HG02852 (cell line): ENCODE measurements at regions not wholly inside any gene's neighbourhood (a gene's known extent, or its start where the extent isn't known, plus 50 kb on each side); places are given as distances from the start of the nearest gene placed in this dataset.

Experiments
- ATAC-seq: cut with Tn5 transposase; IDR thresholded peaks from one replicate; pipeline ENCODE4 v1.9.1; 2021; ENCODE audit warnings: mild to moderate bottlenecking, moderate library complexity; ENCODE audit not compliant: unreplicated experiment

- ATAC-seq, result no peak
Observed at GRCh38 chr9:12462861-12463260, 230.3 kb upstream of the TYRP1 start.

GRCh38 chr9:12463641-12464040, 229.5 kb upstream of the TYRP1 start:
- ATAC-seq, result no peak

GRCh38 chr9:12464400-12464799, 228.8 kb upstream of the TYRP1 start:
- ATAC-seq, result no peak

GRCh38 chr9:12464910-12465512, 228.2 kb upstream of the TYRP1 start:
- no peak for ATAC-seq

- no peak for ATAC-seq
Observed at GRCh38 chr9:12469084-12469483, 224.1 kb upstream of the TYRP1 start.

- ATAC-seq, result no peak
Observed at GRCh38 chr9:12494411-12494810, 198.8 kb upstream of the TYRP1 start.

GRCh38 chr9:12497790-12498189, 195.4 kb upstream of the TYRP1 start:
- no peak for ATAC-seq

GRCh38 chr9:12502520-12502919, 190.7 kb upstream of the TYRP1 start:
- ATAC-seq, result no peak

- no peak for ATAC-seq
Observed at GRCh38 chr9:12503606-12504122, 189.5 kb upstream of the TYRP1 start.

GRCh38 chr9:12510551-12510950, 182.6 kb upstream of the TYRP1 start:
- no peak for ATAC-seq

GRCh38 chr9:12511726-12512125, 181.5 kb upstream of the TYRP1 start:
- ATAC-seq, result no peak

GRCh38 chr9:12516031-12516430, 177.2 kb upstream of the TYRP1 start:
- ATAC-seq, result no peak

- ATAC-seq, result no peak
Observed at GRCh38 chr9:12516573-12516972, 176.6 kb upstream of the TYRP1 start.

GRCh38 chr9:12538842-12539579, 154.2 kb upstream of the TYRP1 start:
- ATAC-seq, result no peak

GRCh38 chr9:12539580-12539975, 153.6 kb upstream of the TYRP1 start:
- no peak for ATAC-seq

- ATAC-seq, result no peak
Observed at GRCh38 chr9:12544700-12545099, 148.5 kb upstream of the TYRP1 start.

GRCh38 chr9:12554636-12555035, 138.5 kb upstream of the TYRP1 start:
- no peak for ATAC-seq

GRCh38 chr9:12566404-12567090, 126.6 kb upstream of the TYRP1 start:
- ATAC-seq, result no peak

GRCh38 chr9:12584656-12585522, 108.3 kb upstream of the TYRP1 start:
- no peak for ATAC-seq

GRCh38 chr9:12595400-12595799, 97.8 kb upstream of the TYRP1 start:
- ATAC-seq, result no peak
